ENCODE measurements at regions not wholly inside any gene's neighbourhood (a gene's known extent, or its start where the extent isn't known, plus 50 kb on each side); places are given as distances from the start of the nearest gene placed in this dataset.
A peak's percentile ranks its signal among the peaks of the same experiment; 100 is the strongest.
"Not testable (repeated sequence)": the region's sequence is repeated elsewhere in the genome, so short reads cannot be mapped to it uniquely, and the experiment has no call there.

DNA sequence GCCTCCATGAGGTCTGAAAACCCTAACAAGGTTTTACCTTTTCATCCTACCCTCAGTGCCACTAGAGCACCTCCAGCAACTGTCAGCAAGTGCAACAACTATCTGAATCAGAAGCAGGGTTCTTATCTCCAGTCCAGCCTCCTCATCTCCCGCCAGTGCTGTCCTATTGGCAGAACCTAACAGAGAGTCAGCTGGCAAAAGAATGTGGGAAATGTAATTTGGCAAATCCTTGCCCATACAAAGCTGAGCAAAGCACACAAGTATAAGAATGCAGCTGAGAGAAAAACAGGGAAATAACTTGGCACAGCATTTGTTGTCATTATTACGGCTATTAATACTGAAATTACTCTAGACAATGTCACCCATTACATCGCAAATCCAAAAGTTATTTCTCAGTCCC is 124.2 kb downstream of the ATP6V1G3 start:
- Histone ChIP-seq H3K9me3 (ENCODE audit: low read depth) (no peaks in the 10 kb centered on the region), H4K20me1 (ENCODE audit: insufficient read depth) (no peaks in the 10 kb centered on the region), H3K36me3 (ENCODE audit: low read depth) (no peaks in the 10 kb centered on the region), H3K4me2 (ENCODE audit: unreplicated experiment) (peak overlapping the region; percentile 41), H3K9ac (no peak overlapping the region), H3K4me1 (ENCODE audit: insufficient read depth) (peaks cover 12% of the 10 kb centered on the region; the same call in 1 of the 2 replicates), H3K79me2 (ENCODE audit: insufficient read depth) (no peaks in the 10 kb centered on the region), H3K4me3 (no peak overlapping the region), H3F3A (ENCODE audit: insufficient read depth) (0 out of 2 replicates have a peak, but pooled peaks cover 4% of the 10 kb centered on the region), H3K9me2 (ENCODE audit: insufficient read depth) (no peaks in the 10 kb centered on the region), H3K27me3 (replicated peaks; ENCODE audit: insufficient read depth) (no peaks in the 10 kb centered on the region), H3K27ac (no peak overlapping the region), H2AFZ (peak overlapping the region; percentile 20)
- TF ChIP-seq EZH2phosphoT487 (IDR thresholded peaks at IDR 0.05; ENCODE audit: insufficient read depth, low read depth) (no peak), EZH2 (IDR thresholded peaks at IDR 0.05; ENCODE audit: insufficient read depth, poor library complexity, severe bottlenecking) (no peak)
- 18 to 21% methylated on average over 3 of the region's 3 CpGs for WGBS, 2 experiments (ENCODE audit: low coverage in 1 of 2, low lambda C conversion rate in 2 of 2, missing lambda C conversion rate in 2 of 2)
- DNase-seq = peak; percentile 43
- in situ Hi-C loops (cut with MboI) = no loop called here

DNA sequence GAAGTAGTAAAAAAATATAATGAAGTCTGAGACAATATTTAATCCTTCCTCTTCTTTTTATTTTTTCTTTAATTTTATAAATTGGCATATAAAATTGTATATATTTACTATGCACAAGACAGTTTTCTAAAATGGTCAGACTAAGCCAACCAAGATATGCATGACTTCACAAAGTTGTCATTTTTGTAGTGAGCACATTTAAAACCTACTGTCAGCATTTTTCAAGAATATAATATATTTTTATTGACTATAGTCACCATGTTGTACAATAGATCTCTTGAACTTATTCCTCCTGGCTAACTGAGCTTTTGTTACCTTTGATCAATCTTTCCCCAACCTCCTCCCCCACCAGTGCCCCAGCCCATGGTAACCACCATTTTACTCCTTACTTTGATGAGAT is 129.2 kb downstream of the ATP6V1G3 start:
- Histone ChIP-seq H3K36me3 (ENCODE audit: low read depth) (no peaks in the 10 kb centered on the region), H3K9ac (no peak overlapping the region), H3K27ac (no peak overlapping the region), H3K79me2 (ENCODE audit: insufficient read depth) (no peaks in the 10 kb centered on the region), H2AFZ (no peak overlapping the region), H3K9me3 (ENCODE audit: low read depth) (no peaks in the 10 kb centered on the region), H3K9me2 (ENCODE audit: insufficient read depth) (no peaks in the 10 kb centered on the region), H3K27me3 (replicated peaks; ENCODE audit: insufficient read depth) (no peaks in the 10 kb centered on the region), H3K4me3 (no peak overlapping the region), H4K20me1 (ENCODE audit: insufficient read depth) (no peaks in the 10 kb centered on the region), H3F3A (ENCODE audit: insufficient read depth) (no peaks in the 10 kb centered on the region), H3K4me1 (ENCODE audit: insufficient read depth) (peaks cover 3% of the 10 kb centered on the region; the same call in 1 of the 2 replicates), H3K4me2 (ENCODE audit: unreplicated experiment) (no peak overlapping the region)
- in situ Hi-C loops (cut with MboI) = no loop called here
- no peak for DNase-seq
- TF ChIP-seq EZH2 (IDR thresholded peaks at IDR 0.05; ENCODE audit: insufficient read depth, poor library complexity, severe bottlenecking) (no peak), EZH2phosphoT487 (IDR thresholded peaks at IDR 0.05; ENCODE audit: insufficient read depth, low read depth) (no peak)

DNA sequence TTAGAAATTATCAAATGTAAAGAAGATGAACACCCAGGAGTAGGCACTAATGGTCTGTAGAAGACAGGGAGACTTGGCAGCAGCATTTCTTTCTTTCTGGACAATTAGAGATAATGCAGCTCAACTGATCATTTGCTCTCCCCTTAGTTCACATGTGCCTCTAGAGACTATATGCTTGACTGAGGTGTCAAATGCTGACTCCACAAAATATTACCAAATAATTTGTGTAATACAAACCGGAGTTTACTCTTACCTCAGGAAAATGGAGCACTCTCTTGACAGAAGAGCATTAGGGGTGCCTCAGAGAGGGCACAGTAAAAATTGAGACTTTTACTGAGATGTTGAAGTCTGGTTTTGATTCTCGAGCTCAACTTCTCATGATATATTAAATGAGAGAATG is 131.8 kb downstream of the ATP6V1G3 start:
- Histone ChIP-seq H3K9me2 (ENCODE audit: insufficient read depth) (no peaks in the 10 kb centered on the region), H3K4me3 (no peak overlapping the region), H3K4me2 (ENCODE audit: unreplicated experiment) (no peak overlapping the region), H3K79me2 (ENCODE audit: insufficient read depth) (no peaks in the 10 kb centered on the region), H3K27ac (no peak overlapping the region), H2AFZ (no peak overlapping the region), H3K9me3 (ENCODE audit: low read depth) (no peaks in the 10 kb centered on the region), H4K20me1 (ENCODE audit: insufficient read depth) (no peaks in the 10 kb centered on the region), H3F3A (ENCODE audit: insufficient read depth) (no peaks in the 10 kb centered on the region), H3K27me3 (replicated peaks; ENCODE audit: insufficient read depth) (no peaks in the 10 kb centered on the region), H3K4me1 (ENCODE audit: insufficient read depth) (no peaks in the 10 kb centered on the region), H3K36me3 (ENCODE audit: low read depth) (no peaks in the 10 kb centered on the region), H3K9ac (no peak overlapping the region)
- DNase-seq = no peak
- no peak for TF ChIP-seq EZH2phosphoT487 (IDR thresholded peaks at IDR 0.05; ENCODE audit: insufficient read depth, low read depth)
- no peak for TF ChIP-seq EZH2 (IDR thresholded peaks at IDR 0.05; ENCODE audit: insufficient read depth, poor library complexity, severe bottlenecking)
- 50 to 57% methylated on average over 2 of the region's 2 CpGs for WGBS, 2 experiments (ENCODE audit: low coverage in 1 of 2, low lambda C conversion rate in 2 of 2, missing lambda C conversion rate in 2 of 2)
- in situ Hi-C loops (cut with MboI) = no loop called here

DNA sequence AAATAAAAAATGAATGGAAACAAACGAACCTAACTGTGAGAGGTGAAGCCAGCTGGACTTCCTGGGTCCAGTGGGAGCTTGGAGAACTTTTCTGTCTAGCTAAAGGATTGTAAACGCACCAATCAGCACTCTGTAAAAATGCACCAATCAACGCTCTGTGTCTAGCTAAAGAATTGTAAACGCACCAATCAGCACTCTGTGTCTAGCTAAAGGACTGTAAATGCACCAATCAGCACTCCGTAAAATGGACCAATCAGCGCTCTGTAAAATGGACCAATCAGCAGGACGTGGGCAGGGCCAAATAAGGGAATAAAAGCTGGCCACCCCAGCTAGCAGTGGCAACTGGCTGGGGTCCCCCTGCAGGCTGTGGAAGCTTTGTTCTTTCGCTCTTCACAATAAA is 135.8 kb downstream of the ATP6V1G3 start:
- H3F3A ChIP-seq (ENCODE audit: insufficient read depth); DNase-seq; H3K9me2 ChIP-seq (ENCODE audit: insufficient read depth); H4K20me1 ChIP-seq (ENCODE audit: insufficient read depth); H3K36me3 ChIP-seq (ENCODE audit: low read depth); H3K4me1 ChIP-seq (ENCODE audit: insufficient read depth); in situ Hi-C loops (cut with MboI); H3K9ac ChIP-seq; H3K4me2 ChIP-seq (ENCODE audit: unreplicated experiment); H3K79me2 ChIP-seq (ENCODE audit: insufficient read depth); H3K9me3 ChIP-seq (ENCODE audit: low read depth); H3K27me3 ChIP-seq (replicated peaks; ENCODE audit: insufficient read depth); H2AFZ ChIP-seq; H3K27ac ChIP-seq; H3K4me3 ChIP-seq: not testable (repeated sequence)
- 68% methylated on average over 8 of the region's 8 CpGs for WGBS, 2 experiments (ENCODE audit: low coverage in 1 of 2, low lambda C conversion rate in 2 of 2, missing lambda C conversion rate in 2 of 2)

DNA sequence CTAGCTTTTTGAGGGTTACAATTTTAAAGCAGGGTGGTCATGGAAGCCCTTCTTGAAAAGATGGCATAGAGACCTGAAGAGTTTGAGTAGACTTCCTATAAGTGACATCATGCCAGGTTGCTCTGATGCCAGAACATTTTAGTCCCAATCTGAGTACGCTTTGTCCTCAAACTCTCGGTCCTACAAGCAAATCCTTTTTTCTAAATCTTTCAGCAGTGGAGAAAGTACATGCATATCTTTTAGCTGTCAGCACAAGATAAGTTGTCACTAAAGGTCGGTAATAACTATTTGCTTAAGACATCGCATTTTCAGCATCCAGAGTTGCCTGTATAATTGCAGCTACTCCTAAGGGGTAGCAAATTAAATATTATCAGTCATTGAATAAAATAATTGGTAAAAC is 140.4 kb downstream of the ATP6V1G3 start:
- Histone ChIP-seq H3K36me3 (ENCODE audit: low read depth) (no peaks in the 10 kb centered on the region), H3K9me2 (ENCODE audit: insufficient read depth) (no peaks in the 10 kb centered on the region), H3K79me2 (ENCODE audit: insufficient read depth) (no peaks in the 10 kb centered on the region), H3K4me2 (ENCODE audit: unreplicated experiment) (no peak overlapping the region), H3K4me3 (no peak overlapping the region), H3K27ac (no peak overlapping the region), H3K27me3 (replicated peaks; ENCODE audit: insufficient read depth) (no peaks in the 10 kb centered on the region), H3K4me1 (ENCODE audit: insufficient read depth) (no peaks in the 10 kb centered on the region), H3K9ac (no peak overlapping the region), H3F3A (ENCODE audit: insufficient read depth) (no peaks in the 10 kb centered on the region), H2AFZ (no peak overlapping the region), H4K20me1 (ENCODE audit: insufficient read depth) (no peaks in the 10 kb centered on the region), H3K9me3 (ENCODE audit: low read depth) (no peaks in the 10 kb centered on the region)
- TF ChIP-seq EZH2 (IDR thresholded peaks at IDR 0.05; ENCODE audit: insufficient read depth, poor library complexity, severe bottlenecking) = no peak
- DNase-seq = no peak
- in situ Hi-C loops (cut with MboI) = no loop called here
- 52 to 55% methylated on average over 4 of the region's 4 CpGs for WGBS, 2 experiments (ENCODE audit: low coverage in 1 of 2, low lambda C conversion rate in 2 of 2, missing lambda C conversion rate in 2 of 2)
